ELR (cell line): ENCODE measurements at regions not wholly inside any gene's neighbourhood (a gene's known extent, or its start where the extent isn't known, plus 50 kb on each side); places are given as distances from the start of the nearest gene placed in this dataset.

Source experiments
- DNase-seq: peaks from one replicate; pipeline ENCODE4 v3.0.0-alpha.2; 2015; ENCODE audit warnings: low read depth

DNA sequence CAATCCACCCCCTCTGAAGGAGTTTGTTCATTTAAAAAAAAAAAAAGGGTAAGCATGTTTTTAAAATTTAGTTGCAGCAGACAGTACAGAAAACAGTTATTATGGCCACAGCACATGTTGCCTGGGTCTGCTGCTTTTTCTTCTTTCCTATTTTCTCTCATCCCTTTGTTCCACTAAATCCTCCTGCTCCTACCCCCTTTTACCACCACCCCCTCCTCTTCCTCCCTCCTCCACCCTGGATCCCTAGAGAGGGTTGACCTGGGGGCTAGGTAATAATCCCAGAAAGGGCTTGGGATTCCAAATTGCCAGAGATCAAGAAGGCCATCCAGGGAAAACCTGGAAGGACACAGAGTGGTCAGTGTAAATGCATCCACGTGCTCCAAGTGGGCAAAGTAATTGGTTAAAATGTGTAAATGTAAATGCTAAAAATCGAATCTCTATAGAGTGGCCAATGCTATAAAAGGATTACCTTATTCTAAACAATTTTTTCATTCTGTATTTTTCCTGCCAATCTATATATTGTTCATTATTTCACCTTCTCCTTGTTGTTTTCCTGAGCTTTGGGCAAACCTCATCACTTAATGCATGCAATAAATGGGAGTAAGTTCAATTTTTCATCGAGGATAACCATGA, 89.0 kb upstream of the PIK3CG start:
- no peak for DNase-seq

DNA sequence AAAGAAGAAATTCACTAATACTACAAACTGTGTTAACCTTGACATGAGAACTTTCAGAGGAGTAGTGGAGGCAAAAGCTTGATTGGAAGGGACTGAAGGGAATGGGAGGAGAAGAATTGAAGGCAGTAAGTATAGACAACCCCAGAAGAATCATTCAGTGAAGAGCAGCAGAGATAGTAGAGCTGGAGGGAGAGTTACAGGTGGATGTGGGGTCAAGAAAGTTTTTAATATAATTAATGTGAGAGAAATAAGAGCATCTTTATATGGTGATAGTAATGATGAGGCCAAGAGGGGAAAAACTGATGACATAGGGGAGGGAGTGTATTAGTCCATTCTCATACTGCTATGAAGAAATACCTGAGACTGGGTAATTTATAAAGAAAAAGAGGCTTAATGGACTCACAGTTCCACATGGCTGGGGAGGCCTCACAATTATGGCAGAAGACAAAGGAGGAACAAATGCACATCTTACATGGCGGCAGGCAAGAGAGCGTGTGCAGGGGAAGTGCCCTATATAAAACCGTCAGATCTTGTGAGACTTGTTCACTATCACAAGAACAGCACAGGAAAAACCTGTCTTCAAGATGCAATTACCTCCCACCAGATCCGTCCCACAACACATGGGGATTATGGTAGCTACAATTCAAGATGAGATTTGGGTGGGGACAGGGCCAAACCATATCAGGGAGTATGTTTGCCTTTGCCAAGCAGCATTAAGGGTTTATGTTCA, 88.3 kb upstream of the PIK3CG start:
- no peak for DNase-seq

DNA sequence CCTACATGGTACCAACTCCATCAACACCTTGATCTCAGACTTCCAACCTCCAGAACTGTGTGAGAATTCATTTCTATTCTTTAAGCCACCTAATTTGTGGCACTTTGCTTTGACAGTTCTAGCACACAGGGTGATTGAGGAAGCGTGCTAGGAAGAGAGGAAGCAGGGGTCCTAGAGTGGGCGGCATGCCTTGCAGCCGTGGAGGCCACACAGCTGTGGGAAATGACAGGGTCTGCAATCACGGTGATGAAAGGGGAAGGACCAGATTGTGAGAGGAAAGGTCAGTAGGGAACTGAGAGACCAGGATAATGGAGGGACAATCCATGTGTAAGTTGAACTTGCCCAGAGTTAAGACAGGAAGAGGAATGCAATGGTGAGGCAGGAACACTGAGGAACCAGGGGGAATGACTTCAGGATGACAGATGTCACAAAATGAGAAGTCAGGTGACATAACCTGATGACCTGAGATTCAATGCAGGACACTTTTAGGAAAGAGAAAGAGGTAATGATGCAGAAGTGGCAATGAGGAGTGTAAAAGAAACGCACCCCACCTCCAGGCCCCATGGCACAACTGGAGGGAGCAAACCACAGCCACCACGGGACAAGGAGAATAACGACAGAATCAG, 87.3 kb upstream of the PIK3CG start:
- DNase-seq: no peak

DNA sequence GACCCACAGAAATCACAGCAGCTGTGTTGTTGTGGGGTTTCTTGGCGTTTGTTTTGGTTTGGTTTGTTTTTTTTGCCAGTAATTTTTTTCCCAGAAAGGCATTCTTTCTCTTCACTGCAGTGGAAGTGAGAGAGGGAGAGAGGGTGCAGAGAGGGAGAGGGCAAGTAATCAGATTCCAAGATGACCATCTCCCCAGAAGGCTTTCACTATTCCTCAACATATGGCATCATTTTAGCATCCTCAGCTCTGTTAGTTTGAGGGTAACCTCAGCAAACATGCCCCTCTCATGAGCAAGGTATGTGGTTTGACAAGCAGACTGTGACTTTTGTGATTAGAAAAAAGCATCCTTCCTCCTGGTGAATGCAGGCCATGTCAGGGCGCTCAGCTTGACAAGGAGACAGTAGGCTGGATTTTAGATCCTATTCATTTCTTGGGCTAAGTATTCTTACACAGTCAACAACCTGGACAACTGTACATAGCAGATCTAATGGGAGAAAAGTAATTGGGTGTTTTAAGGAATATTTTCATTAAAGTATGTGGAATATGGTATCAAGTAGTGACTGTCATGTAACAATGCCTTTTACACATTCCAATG, 86.3 kb upstream of the PIK3CG start:
- DNase-seq: peak; percentile 25

DNA sequence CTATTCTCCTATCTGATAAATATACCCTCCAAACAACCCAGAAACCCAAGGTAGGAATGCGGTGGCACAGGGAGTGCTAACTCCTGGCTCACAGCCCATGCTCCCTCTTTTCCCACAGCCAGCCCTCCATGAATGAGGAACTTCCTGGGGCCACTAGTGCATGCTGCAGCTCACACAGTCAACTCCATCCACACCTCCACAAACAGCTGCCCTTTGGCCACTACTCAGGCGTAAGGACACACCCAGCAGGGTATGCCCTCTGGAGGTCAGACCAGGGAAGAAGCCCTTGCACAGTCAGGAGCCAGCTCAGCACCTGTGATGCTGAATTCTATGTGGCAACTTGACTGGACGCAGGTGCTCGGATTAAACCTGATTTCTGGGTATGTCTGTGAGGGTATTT, 85.2 kb upstream of the PIK3CG start:
- DNase-seq: no peak

DNA sequence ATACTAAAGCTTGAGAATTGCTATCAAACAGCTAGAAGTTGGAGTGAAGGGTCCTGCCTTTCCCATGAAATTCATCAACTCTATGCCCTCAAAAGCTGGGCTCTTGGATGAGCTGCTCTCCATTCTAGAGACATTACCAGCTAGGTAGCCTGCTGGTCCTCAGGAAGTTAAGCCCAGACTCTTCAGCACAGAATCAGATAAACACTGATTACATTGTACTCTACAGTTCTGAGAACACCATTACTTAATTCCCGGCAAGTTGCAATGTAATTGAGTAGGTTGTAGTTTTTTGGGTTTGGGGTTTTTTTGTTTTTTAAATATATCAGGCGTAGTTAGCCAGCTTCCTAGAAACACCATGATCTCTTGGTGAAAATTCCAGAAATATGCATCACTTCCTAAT, 84.1 kb upstream of the PIK3CG start:
- DNase-seq: no peak

DNA sequence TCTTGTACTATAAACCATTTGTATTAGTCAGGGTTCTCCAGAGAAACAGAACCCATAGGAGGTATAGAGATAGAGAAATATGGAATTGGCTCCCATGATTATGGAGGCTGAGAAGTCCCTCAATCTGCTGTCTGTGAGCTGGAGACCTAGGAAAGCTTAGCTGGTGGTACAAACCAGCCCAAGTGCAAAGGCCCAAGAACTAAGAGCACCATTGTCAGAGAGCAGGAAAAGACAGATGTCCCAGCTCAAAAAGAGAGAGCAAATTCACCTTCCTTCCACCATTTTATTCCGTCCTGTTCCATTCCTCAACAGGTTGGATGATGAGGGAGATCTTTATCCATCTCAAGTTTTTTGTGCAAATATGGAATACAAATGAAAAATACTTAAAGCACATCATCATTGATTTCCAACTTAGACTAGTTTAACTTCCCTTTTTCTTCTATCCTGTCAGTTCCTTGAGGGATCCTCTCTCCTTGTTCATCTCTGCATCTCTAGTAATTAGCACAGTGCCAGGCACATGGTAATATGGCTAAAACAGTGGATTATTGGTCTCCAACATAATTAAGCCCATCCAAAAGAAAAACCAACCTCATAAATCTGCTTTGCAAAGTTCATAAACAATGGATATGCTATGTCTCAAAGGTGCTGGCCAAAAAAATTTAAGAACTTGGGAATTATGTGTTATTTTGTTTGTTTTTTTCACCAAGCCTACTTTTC, 83.1 kb upstream of the PIK3CG start:
- no peak for DNase-seq

DNA sequence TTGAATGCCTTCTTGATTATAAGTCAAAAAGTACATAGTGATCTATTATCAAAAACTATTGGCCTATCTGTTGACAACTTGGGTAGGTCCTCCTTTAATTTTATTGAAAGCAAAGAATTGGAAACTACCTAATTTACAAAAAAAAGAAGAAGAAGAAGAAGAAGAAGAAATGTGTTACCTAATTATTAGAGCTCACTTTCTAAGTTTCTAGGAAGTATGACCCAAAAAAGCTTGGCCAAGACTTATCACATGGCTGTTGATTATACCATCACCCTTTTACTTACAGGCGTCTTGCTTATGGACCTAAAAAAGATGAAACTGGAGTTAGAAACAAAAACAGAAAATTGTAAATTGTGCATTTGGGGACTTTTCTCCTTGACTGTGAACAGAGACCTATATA, 81.8 kb upstream of the PIK3CG start:
- DNase-seq: no peak

DNA sequence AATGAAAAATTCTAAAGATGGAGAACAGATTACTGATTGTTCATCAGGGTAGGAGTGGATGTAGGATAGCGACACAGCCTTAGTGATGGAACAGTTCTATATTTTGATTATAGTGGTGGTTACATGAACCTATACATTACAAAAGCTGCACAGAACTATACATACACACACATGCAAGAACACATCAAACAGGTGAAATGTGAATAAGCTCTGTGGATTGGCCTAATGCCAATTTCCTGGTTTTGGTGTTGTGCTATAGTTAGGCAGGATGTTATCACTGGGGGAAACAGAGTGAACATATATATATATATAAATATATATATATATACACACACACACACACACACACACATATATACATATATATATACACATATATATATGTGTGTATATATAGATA, 76.4 kb upstream of the PIK3CG start:
- no peak for DNase-seq

DNA sequence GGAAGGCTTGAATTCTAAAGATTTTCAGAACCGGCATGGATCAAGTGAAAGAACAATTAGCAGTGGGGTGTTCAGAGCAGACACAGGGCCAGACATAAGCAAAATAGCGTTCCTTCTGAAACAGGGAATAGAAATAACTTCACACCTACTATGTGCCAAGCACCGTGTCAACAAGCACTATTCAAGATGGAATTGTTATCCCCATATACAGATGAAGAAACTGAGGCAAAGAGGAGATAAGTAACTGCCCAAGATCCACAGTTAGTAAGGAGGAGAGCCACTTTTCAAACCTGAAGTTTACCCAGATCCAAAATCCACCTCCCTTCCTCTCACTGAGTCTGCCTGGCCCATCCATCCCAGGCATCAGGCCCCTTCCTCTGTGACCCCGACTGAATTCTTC, 73.6 kb upstream of the PIK3CG start:
- no peak for DNase-seq

DNA sequence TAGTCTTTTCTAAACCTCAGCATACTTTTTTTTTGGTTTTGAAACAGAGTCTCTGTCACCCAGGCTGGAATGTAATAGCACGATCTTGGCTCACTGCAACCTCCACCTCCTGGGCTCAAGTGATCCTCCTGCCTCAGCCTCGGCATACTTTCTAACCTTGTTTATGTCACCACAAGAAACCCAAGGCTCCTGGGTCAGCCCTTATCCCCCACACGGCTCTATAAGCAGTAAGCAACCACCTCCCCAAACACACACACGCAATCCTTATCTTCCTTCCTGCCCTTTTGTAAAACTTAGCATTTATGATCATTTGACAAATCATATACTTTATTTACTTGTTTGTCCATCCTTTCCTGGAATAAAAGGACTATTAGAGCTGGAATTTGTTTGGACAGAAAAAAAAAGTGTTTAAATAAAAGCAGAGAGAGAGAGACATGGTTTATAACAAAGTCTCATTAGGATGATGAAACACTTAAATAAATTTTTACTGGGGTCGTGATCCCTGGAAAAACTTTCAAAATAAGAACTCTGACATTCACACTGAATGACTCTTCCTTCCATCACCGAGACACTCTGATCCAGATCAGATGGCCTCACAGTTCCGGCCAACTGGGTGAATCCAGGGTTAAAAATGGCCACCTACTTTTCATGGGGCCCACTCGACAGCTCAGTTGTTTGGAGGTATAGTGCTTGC, 72.7 kb upstream of the PIK3CG start:
- DNase-seq: no peak

DNA sequence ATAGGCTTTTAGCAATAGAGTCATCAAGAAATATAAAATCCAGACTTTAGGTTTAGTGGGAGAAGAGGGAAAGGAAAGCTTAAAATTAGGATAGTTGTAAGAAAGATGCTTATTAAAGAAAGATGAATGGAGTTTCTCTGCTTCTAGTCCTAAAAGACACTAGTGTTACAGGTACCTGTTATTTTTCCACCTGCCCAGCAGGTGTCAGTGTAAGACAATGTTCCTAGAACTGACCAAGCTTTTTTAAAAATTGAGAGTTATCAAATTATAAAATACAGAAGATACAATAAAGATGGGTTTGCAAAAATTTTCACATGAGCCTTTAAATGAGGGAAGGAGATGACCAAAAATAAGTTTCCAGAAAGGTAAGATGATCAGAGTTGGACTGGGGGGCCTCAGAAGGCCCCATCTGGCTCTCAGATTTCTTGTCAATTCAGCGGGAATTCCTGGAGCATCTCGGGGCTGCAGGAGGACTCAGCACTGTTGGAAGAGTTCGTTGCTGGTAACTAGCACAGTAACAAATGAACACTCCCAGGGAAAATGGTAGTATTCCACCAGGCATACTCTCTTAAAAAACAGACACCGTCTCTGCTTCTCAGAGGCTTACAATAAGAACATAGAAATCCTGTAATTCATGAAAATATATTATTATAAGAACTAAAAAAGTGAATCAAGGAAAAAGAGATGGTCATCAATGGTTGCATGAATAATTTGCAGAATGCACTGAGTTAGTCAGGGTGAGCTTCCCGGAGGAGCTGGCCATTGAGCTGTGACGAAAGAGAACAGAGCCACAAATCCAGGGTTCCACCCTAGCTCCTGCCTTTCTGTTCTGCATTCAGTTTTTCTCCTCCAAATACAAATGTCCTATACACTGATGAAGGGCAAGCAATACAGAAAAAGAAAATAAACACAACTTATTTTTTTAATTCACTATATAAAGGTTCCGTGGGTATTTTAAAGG, 71.8 kb upstream of the PIK3CG start:
- DNase-seq: peak; percentile 44

DNA sequence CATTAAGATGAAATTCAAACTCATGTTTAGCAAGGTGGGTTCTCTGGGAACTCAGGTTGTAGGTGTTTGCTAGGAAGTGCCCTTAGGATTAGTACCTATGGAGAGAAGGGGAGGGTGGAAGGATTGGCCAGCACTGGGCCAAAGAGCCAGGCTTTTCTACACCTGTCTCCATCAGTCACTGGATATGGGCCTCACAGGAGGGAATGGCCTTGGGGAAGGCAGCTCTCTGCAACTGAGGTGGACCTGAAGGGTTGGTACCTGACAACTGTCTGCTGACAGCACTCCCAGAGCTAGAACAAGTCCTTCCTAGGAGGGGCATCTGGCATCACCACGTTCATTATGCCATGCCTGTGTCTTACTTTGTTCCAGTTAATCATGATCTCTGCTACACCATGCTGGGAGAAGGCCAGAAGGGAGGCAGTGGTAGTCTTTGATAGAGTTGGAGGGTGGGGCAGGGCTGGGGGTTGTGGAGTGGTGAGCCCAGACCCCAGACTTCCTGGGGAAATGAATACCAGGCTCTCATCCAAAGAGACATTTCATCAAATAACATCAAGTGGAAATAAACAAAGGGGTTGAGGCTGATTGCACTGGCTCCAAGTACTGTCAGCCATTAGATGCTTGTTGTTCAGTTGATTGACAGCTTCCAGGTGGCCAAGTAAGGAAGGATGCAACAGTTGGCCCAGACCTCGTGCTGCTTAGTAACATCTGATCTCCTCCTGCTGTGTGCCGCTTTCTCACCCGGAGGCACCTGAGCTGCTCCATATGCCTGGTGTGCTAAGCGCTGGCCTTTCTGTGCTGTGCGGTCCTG, 70.6 kb upstream of the PIK3CG start:
- no peak for DNase-seq

DNA sequence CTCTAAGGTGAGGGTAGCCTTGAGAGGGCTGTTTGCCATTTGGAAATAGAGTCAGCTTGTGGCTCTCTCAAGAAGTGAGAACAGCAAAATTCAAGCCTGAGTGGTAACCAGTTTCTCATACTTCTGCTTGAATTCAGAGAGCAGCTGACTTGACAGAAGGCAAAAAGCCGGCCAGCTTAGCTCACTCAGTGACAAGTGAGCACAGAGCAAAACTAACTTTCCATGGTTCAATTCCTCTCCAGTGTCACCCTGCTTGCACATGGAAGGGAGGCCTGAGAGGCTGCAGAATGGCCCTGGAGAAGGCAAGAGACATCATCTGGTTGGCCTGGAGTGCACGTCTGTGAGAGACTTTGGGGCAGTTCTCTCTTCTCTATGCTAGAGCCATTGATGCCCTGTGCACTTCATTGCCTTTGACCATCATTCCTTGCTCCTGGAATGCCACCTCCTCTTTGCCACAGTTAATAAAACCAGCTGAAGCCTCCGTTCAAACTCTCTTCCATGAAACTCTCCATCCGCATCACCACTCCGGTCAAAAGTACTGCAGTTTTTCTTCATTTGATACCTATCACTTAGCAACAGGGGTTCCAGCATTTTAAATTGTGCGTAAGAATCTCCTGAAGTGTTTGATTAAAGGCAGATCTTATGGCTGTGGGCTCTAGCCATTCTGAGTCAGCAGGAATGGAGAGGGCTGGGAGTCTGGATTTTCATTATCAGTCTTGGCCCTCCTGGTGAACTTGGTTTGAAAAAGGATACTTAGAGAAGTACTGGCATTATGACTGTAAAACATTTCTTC, 69.8 kb upstream of the PIK3CG start:
- DNase-seq: no peak

DNA sequence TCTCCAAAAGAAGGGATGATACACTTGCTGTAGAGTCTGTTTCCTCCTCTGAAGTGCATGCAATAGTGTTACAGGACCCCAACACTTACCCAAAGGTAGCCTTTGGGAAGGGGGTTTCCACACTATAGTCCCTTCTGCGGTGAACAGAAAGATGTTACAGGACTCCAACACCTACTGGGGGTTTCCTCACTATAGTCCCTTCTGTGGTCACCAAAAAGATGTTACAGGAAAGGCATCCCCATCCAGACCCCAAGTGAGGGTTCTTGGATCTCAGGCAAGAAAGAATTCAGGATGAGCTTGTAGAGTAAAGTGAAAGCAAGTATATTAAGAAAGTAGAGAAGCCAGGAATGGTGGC, 69.2 kb upstream of the PIK3CG start:
- DNase-seq: no peak

DNA sequence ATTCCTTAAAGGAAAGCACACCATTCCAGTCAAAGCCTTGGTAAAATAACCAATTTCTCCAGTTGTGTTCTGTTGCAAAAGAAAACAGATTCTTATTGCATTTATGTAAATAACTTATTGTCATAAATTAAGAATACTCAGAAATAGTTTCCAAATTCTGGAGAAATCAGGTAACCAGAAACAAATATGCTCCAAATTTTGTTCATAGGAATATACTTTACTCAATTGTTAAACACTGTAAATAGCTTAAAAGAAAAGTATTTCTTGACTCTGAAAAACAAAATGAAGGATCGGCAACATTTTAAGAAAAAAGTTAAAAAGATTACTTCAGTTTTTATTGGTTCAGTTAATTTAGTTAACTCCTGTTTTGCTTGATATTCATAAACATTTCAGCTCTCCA, 67.1 kb upstream of the PIK3CG start:
- DNase-seq: no peak

DNA sequence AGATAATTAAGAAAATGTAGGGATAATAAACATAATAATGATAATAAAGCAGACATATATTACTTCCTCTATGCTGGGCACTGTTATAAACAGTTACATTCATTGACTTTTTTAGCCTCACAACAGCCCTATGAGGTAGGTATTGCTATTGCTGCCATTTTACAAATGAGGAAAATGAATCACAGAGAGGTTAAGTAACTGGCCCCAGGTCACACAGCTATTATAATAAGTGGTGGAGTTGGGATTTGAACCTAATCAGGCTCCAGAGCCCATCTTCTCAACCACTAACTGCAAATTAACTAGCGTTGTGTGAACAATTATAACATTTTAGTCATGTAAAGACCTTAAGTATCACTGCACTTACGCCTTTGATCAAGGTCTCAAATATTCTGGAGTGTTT, 62.5 kb upstream of the PIK3CG start:
- DNase-seq: no peak

DNA sequence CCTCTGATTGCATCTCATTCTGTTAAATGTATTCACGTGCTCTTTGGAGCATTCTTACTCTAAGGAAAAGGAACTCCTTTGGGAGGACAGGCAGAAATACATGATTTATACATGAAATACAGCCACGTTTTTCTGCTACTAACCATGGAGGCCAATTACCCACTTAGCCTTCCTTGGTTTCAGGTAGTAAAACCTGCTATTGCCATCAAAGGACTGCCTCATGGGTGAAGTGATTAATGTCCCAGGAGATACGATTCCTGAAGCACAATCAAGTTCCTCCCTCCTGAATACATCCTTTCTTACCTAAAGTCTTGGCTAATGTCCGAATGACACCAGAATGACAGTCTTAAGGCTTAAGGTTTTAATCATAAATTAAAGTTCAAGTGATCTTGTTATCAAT, 58.5 kb upstream of the PIK3CG start:
- DNase-seq: no peak

DNA sequence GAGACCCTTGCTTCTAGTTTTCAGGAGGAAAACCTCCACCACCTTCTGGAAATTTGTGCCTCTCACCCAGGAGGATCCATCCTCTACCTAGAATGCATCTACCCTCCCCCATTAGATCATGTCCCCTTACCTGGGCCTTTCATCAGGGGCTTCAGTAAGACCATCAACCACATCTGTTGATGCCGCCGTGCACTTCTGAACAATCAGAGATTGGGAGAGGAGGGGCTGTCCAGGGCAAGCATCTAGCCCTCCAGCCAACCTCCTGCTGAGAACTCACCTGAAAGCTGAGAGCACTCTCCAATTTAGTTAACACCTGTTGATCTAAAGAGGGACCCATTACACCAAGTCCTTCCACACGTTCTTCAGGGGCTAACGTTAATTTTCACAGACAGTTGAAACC, 57.6 kb upstream of the PIK3CG start:
- no peak for DNase-seq
